HG03442 (cell line): ENCODE measurements at regions not wholly inside any gene's neighbourhood (a gene's known extent, or its start where the extent isn't known, plus 50 kb on each side); places are given as distances from the start of the nearest gene placed in this dataset.

Source experiments
- ATAC-seq: cut with Tn5 transposase; IDR thresholded peaks from one replicate; pipeline ENCODE4 v1.9.1; 2021; ENCODE audit warnings: mild to moderate bottlenecking, moderate library complexity; ENCODE audit not compliant: unreplicated experiment

DNA sequence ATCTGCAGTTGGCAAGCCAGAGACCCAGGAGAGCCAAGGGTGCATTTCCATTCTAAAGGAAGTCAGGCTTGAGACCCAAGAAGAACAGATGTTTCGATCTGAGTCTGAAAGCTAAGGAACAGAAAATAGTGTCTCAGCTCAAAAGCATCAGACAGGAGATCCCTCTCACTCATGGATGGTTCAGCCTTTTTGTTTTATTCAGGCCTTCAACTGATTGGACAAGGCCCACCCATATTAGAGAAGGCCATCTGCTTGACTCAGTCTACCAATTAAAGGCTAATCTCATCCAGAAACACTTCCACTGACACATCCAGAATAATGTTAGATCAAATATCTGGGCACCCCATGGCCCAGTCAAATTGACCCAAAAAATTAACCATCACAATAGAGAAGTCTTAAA, 255.0 kb downstream of the TXNL1 start:
- ATAC-seq: no peak

- ATAC-seq: no peak
These were observed 255.9 kb downstream of the TXNL1 start for GRCh38 chr18:56382541-56382940.

GRCh38 chr18:56381196-56381595, 257.2 kb downstream of the TXNL1 start:
- no peak for ATAC-seq

GRCh38 chr18:56380685-56381084, 257.7 kb downstream of the TXNL1 start:
- ATAC-seq: no peak

- no peak for ATAC-seq
These were observed 259.1 kb downstream of the TXNL1 start for GRCh38 chr18:56379256-56379655.

GRCh38 chr18:56377231-56377630, 261.2 kb downstream of the TXNL1 start:
- no peak for ATAC-seq

DNA sequence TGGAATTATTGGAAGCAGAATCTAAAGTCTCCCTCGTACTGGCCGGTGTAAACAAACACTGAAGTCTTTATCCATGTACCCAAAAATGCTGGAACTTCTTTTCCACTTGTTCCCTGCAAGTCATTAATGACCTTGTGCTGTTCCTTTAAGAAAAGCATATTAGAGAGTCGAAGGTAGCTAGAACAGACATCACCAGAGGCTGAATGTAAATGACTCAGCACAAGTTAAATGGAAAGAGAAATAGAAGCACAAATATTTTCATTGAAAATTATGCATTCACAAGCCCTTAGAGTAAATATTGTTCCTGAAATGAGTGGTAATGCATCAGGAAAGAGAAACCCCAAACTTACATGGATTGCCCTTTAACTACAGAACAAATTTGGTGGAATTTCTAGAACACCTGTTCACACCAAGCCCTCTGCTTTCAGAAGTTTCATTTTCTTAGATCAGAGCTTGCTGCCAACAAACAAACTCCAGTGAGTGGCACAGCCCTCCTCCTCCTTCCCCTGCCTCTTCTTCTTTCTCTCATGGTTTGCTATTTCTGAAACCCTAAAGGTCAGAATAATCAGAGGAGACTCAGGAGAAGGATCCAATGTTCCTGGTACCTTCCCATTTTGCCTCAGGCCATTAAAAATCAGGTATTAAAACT, 264.3 kb downstream of the TXNL1 start:
- ATAC-seq: no peak

- ATAC-seq: no peak
These were observed 264.8 kb downstream of the TXNL1 start for GRCh38 chr18:56373601-56374000.

DNA sequence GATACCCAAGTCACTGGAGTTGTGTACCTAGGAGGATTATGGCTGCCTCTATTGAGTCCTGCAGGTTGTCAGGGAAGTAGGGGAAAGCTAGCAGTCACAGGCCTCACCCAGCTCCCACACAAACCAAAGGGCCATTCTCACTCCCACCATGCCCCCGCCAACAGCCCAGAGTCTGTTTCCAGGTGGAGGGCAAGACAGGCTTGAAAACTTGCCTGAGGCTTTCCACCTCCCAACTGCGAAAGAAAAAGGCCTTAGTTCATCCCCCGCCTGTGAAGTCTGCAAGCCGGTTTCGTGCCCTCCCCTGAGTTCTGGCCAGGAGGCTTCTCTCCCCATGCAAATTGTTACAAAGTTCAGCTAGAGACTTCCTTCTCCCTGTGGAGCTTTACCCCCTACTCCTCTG, 270.3 kb downstream of the TXNL1 start:
- no peak for ATAC-seq

DNA sequence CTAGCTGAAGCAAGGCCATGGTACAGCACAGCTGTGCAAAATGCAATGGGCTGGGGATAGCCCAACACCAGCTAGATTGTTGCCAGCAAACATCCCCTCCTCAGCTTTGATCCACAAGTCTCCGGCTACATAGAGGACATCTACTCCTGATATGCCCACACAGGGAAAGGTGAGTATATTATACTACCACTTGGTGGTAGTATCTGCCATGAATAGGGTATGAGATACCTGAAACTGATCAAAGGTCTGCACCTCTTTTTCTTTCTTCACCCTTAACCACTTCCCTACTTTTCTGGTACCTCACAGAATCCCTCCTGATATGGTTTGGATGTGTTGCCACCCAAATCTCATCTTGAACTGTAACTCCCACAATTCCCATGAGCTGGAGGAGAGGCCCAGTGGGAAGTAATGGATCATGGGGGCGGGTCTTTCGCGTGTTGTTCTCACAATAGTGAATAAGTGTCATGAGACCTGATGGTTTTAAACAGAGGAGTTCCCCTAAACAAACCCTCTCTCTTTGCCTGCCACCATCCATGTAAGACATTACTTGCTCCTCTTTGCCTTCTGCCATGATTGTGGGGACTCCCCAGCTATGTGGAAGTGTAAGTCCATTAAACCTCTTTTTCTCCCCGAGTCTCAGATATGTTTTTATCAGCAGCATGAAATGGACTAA, 279.6 kb downstream of the TXNL1 start:
- ATAC-seq: no peak

- ATAC-seq: no peak
These were observed 284.6 kb downstream of the TXNL1 start for GRCh38 chr18:56353663-56354260.

GRCh38 chr18:56351911-56352500, 286.4 kb downstream of the TXNL1 start:
- ATAC-seq: no peak

DNA sequence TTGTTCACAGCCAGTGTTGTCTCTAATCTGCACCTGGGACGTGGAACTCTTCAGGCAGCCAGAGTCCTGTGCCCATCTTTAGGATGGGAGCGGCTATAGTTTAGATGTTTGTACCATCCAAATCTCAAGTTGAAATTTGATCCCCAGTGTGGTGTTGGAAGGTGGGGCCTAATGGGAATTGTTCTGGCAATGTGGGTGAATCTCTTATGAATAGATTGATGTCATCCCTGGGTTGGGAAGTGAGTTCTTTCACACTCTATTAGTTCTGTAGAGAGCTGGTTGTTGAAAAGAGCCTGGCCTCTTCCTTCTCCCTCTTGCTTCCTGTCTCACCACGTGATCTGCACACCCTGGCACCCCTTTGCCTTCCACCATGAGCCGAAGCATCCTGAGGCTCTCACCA, 300.9 kb downstream of the TXNL1 start:
- ATAC-seq: no peak

DNA sequence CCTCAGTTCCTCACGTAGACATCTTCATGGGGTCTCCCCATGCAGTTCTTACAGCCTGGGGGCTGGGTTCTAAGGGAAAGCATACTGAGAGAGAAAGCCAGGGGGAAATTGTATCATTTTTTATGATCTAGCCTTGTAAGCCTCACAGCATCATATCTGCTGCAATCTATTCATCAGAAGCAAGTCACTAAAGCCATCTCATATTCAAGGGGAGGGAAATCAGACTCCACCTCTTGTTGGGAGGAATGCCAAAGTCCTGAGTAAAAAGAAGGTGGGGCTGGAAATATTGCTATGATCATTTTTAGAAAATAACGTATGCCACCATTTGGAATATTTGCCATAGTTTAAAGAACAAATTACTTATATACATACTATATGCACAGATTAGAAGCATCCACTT, 304.6 kb downstream of the TXNL1 start:
- no peak for ATAC-seq

DNA sequence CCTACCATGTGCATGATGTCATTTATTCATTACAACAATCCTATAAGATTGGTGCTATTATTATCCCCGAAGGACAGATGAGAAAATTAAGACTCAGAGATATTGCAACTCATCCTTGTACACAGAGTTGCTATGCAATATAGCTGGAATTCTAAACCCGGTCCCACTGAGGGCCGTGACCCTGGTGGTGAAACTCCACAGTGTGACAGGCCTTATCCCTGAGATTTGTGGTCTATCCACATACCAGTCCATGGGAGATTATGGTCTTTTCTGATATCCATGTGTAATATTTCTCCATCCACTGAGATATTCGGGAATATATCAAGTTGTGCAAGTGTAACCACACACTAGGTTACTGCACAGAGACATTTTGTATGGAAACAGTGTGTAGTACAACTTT, 305.2 kb downstream of the TXNL1 start:
- no peak for ATAC-seq

- no peak for ATAC-seq
These were observed 306.0 kb downstream of the TXNL1 start for GRCh38 chr18:56332371-56332770.

GRCh38 chr18:56330366-56331110, 307.9 kb downstream of the TXNL1 start:
- no peak for ATAC-seq

DNA sequence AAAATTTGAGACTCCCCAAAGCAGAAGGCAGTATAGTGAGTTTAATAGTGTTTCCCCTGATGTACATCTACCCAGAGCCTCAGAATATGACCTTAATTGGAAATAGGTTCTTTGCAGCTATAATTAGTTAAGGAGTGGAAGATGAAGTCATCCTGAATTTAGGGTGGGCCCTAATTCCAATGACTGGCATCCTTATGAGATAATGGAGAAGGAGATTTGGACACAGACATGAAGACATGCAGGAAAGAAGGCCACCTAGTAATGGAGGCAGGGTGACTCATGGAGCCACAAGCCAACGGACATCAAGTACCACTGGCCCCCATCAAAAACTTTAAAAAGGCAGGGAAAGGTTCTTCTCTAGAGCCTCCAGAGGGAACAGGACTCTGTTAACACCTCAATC, 308.9 kb downstream of the TXNL1 start:
- no peak for ATAC-seq

DNA sequence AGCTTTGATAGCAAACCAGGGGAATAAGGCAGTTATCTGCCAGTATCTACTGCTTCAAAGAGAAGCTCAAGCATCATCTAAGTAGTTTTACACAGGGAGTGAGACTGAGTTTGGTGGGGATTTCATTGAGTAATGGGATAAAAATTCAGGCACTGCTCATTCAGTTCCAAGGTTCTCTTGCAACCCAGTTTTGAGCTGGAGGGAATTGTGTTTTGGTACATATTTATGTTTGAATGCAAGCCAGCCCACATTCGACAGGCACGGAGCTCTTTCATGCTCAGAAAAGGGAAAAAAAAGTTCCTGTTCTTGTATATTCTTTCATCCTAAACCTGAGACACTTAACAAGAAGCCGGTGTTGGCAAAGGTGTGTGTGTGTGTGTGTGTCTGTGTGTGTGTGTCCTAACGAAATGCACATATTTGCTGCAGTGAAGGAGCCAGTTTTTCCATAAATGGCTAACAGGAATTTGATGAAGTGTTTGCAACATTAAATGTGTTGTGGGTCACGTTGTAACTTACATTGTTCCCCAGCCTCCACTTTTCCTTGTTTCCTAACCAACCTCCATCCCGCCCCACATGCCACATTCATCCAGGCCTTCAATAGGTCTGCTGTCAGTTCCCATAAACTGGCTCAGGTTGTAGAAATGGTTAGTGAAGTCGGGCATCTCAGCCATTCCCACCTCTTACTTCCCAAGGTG, 311.1 kb downstream of the TXNL1 start:
- no peak for ATAC-seq

- ATAC-seq: no peak
These were observed 311.9 kb downstream of the TXNL1 start for GRCh38 chr18:56326336-56327072.
